IMR-90 (cell line): ENCODE measurements at regions not wholly inside any gene's neighbourhood (a gene's known extent, or its start where the extent isn't known, plus 50 kb on each side); places are given as distances from the start of the nearest gene placed in this dataset.

Experiments used
- ATAC-seq: fragments of 200-7000 bp; cut with Tn5 transposase; 2 replicates; pipeline ENCODE4 v1.9.1; 2020; ENCODE audit warnings: low read depth, mild to moderate bottlenecking, moderate library complexity
- BruUV-seq: library from RNA; stranded (reverse); fragments of 400-500 nt; replicated peaks from 2 replicates; lab custom pipeline; 2021; lab: Mats Ljungman, UMichigan
- CTCF ChIA-PET: fragments of 300-600 bp; formaldehyde crosslinking; extraction: SDS; loops from one replicate; lab custom pipeline; 2021; ENCODE audit warnings: antibody characterized with exemption; lab: Yijun Ruan, JAX
- POLR2A ChIA-PET: fragments of 300-600 bp; sonication (Branson Sonifier 250); formaldehyde crosslinking; loops from one replicate; lab custom pipeline; 2022; ENCODE audit warnings: antibody characterized with exemption; ENCODE audit not compliant: unreplicated experiment; lab: Charles Lee
- DNase-seq: peaks from one replicate; pipeline ENCODE4 v3.0.0; 2013
- H2AFZ ChIP-seq: replicated peaks from 2 replicates; pipeline ENCODE3; 2013; ENCODE audit warnings: low read length, mild to moderate bottlenecking; ENCODE audit not compliant: poor library complexity
- H2AK5ac ChIP-seq: 2 replicates; pipeline ENCODE4 v1.6.1; 2013; ENCODE audit warnings: low read depth, low read length, inconsistent platforms
- H2AK9ac ChIP-seq: replicated peaks from 2 replicates; pipeline ENCODE3; 2013; ENCODE audit warnings: mild to moderate bottlenecking, low read depth, low read length, moderate library complexity; ENCODE audit not compliant: poor library complexity
- H2BK120ac ChIP-seq: 2 replicates; pipeline ENCODE4 v1.6.1; 2013; ENCODE audit warnings: low read depth, low read length, inconsistent platforms
- H2BK15ac ChIP-seq: 3 replicates; pipeline ENCODE4 v1.6.1; 2013; ENCODE audit warnings: low read depth, low read length, inconsistent platforms
- H2BK20ac ChIP-seq: 2 replicates; pipeline ENCODE4 v1.6.1; 2013; ENCODE audit warnings: low read depth, mild to moderate bottlenecking, inconsistent platforms, low read length, moderate library complexity
- H2BK5ac ChIP-seq: 2 replicates; pipeline ENCODE4 v1.6.1; 2013; ENCODE audit warnings: mild to moderate bottlenecking, low read depth, low read length, inconsistent platforms; ENCODE audit not compliant: poor library complexity, severe bottlenecking
- H3K14ac ChIP-seq: replicated peaks from 2 replicates; pipeline ENCODE4 v1.6.1; 2013; ENCODE audit warnings: low read depth, low read length, inconsistent platforms
- H3K18ac ChIP-seq: 2 replicates; pipeline ENCODE4 v1.6.1; 2013; ENCODE audit warnings: low read depth, low read length, control low read depth
- H3K23ac ChIP-seq: 2 replicates; pipeline ENCODE4 v1.6.1; 2013; ENCODE audit warnings: low read depth, low read length, inconsistent platforms
- H3K27ac ChIP-seq: 2 replicates; pipeline ENCODE4 v1.5.1; 2013; ENCODE audit warnings: mild to moderate bottlenecking, control low read depth, low read length; ENCODE audit not compliant: insufficient read depth
- H3K27me3 ChIP-seq: 2 replicates; pipeline ENCODE4 v1.6.1; 2013; ENCODE audit warnings: low read length; ENCODE audit not compliant: control insufficient read depth, insufficient read depth
- H3K36me3 ChIP-seq: 2 replicates; pipeline ENCODE4 v1.6.1; 2013; ENCODE audit warnings: low read length, mixed read lengths; ENCODE audit not compliant: control insufficient read depth, insufficient read depth
- H3K4ac ChIP-seq: 2 replicates; pipeline ENCODE4 v1.6.1; 2013; ENCODE audit warnings: low read depth, low read length, inconsistent platforms
- H3K4me1 ChIP-seq: 2 replicates; pipeline ENCODE4 v1.6.1; 2013; ENCODE audit warnings: low read length, mixed read lengths; ENCODE audit not compliant: control insufficient read depth, insufficient read depth
- H3K4me2 ChIP-seq: 2 replicates; pipeline ENCODE4 v1.6.1; 2013; ENCODE audit warnings: low read depth, mild to moderate bottlenecking, control low read depth, low read length, moderate library complexity
- H3K4me3 ChIP-seq: 2 replicates; pipeline ENCODE4 v1.5.1; 2013; ENCODE audit warnings: low read depth, mild to moderate bottlenecking, control low read depth, low read length, moderate library complexity; ENCODE audit not compliant: insufficient read depth
- H3K56ac ChIP-seq: 2 replicates; pipeline ENCODE4 v1.6.1; 2013; ENCODE audit warnings: low read length, inconsistent platforms; ENCODE audit not compliant: insufficient read depth; ENCODE audit errors: extremely low read depth
- H3K79me1 ChIP-seq, 2 experiments: 2 replicates each; pipeline ENCODE4 v1.6.1; 2013; ENCODE audit warnings: low read length in 2 of 2, inconsistent platforms in 1 of 2, low read depth in 1 of 2
- H3K9ac ChIP-seq: 2 replicates; pipeline ENCODE4 v1.6.1; 2013; ENCODE audit warnings: low read depth, low read length, control low read depth
- H3K9me1 ChIP-seq: 2 replicates; pipeline ENCODE4 v1.6.1; 2013; ENCODE audit warnings: low read length, inconsistent platforms; ENCODE audit not compliant: insufficient read depth
- H3K9me3 ChIP-seq: 2 replicates; pipeline ENCODE4 v1.6.1; 2013; ENCODE audit warnings: low read length; ENCODE audit not compliant: control insufficient read depth, insufficient read depth
- H4K20me1 ChIP-seq: 2 replicates; pipeline ENCODE4 v1.6.1; 2013; ENCODE audit warnings: low read length, inconsistent platforms; ENCODE audit not compliant: insufficient read depth
- H4K5ac ChIP-seq: 2 replicates; pipeline ENCODE4 v1.6.1; 2013; ENCODE audit warnings: mild to moderate bottlenecking, low read depth, low read length, control low read depth
- H4K8ac ChIP-seq, 2 experiments: 2 replicates each; pipeline ENCODE4 v1.6.1; 2013; ENCODE audit warnings: low read depth in 2 of 2, low read length in 2 of 2, control low read depth in 1 of 2, inconsistent platforms in 1 of 2
- H4K91ac ChIP-seq: 2 replicates; pipeline ENCODE4 v1.6.1; 2013; ENCODE audit warnings: low read depth, low read length, inconsistent platforms; ENCODE audit not compliant: insufficient read depth
- BHLHE40 ChIP-seq: fragments of 150-350 bp; IDR thresholded peaks from 2 replicates; pipeline ENCODE4 v1.6.1; 2016; ENCODE audit warnings: mild to moderate bottlenecking, low read depth, low read length
- CTCF ChIP-seq: conservative IDR thresholded peaks from 2 replicates; pipeline ENCODE4 v1.5.1; 2012; ENCODE audit warnings: mild to moderate bottlenecking, low read depth, low read length, improper control_type of control experiment
- NFE2L2 ChIP-seq: fragments of 150-350 bp; IDR thresholded peaks from 2 replicates; pipeline ENCODE4 v1.6.1; 2016; ENCODE audit warnings: low read depth, mild to moderate bottlenecking, low read length
- POLR2A ChIP-seq: IDR thresholded peaks from 2 replicates; pipeline ENCODE4 v1.6.1; 2012; ENCODE audit warnings: mild to moderate bottlenecking, low read depth, low read length
- WGBS, 2 experiments: methylation state at CpG; one replicate each; pipeline versions ENCODE4 v1.1.5 to v1.1.7; 2013; ENCODE audit warnings: missing lambda C conversion rate in 2 of 2; ENCODE audit not compliant: insufficient read length in 1 of 2; ENCODE audit errors: extremely low coverage in 2 of 2; 5-methylcytosine and 5-hydroxymethylcytosine counted together
- dilution Hi-C: fragments of 300-500 bp; cut with HindIII; formaldehyde crosslinking; loops from one replicate; pipeline ENCODE4 v1.14.3; 2018; ENCODE audit warnings: low sequenced_read_pairs; ENCODE audit not compliant: unreplicated experiment
- in situ Hi-C: fragments of 300-500 bp; cut with MboI; formaldehyde crosslinking; loops from 3 replicates; pipeline ENCODE4 v1.14.3; 2019; ENCODE audit warnings: low sequenced_read_pairs, inconsistent platforms, mixed read lengths
- intact Hi-C: fragments of 100-400 bp; cut with micrococcal nuclease; formaldehyde crosslinking; loops from 2 replicates; pipeline ENCODE4 v1.10.0; 2022

DNA sequence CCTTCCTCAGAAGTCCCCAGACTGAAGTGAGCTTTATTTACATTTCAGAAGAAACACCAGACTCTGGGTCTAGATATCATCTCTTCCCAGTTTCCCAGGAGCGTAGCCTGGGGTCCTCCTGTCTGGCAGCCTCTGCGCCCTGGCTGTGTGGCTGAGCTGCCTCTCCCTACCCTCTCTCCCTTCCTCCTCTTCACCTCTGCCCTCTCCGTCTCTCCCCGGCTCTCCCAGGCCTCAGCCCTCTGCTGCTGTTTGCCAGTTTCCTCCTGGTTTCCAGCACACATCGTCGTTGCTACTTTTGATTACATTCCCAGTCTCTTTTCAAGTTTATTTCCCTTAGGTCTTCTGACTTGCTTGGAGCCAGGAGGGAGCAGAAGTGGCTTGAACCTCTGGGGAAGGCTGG lies 91.1 kb upstream of the DISP3 start:
- CTCF ChIA-PET, result no interaction called here
- H3K9me3 ChIP-seq, result no peaks in the 10 kb centered on the region
- H3K4me1 ChIP-seq, result no peaks in the 10 kb centered on the region
- TF ChIP-seq CTCF (no peak), NFE2L2 (no peak), POLR2A (no peak), BHLHE40 (no peak)
- no peak overlapping the region for H3K27ac ChIP-seq
- no peak overlapping the region for H3K56ac ChIP-seq
- H3K9ac ChIP-seq, result no peak overlapping the region
- H4K20me1 ChIP-seq, result no peaks in the 10 kb centered on the region
- H2BK120ac ChIP-seq, result no peak overlapping the region
- H3K79me1 ChIP-seq, result no peaks in the 10 kb centered on the region
- no peak overlapping the region for H2BK20ac ChIP-seq
- no peak overlapping the region for H4K5ac ChIP-seq
- intact Hi-C loops, result no loop called here
- H3K23ac ChIP-seq, result no peak overlapping the region
- no peaks in the 10 kb centered on the region; the same call in 1 of the 2 replicates for H3K27me3 ChIP-seq
- no TSS peak for BruUV-seq
- H4K91ac ChIP-seq, result no peak overlapping the region
- no peak overlapping the region for H3K4me3 ChIP-seq
- in situ Hi-C loops, result no loop called here
- H2BK5ac ChIP-seq, result no peak overlapping the region
- H2BK15ac ChIP-seq, result no peak overlapping the region
- no peak overlapping the region for H2AFZ ChIP-seq
- no peak overlapping the region for H3K14ac ChIP-seq
- no peaks in the 10 kb centered on the region for H3K9me1 ChIP-seq
- H3K36me3 ChIP-seq, result no peaks in the 10 kb centered on the region
- POLR2A ChIA-PET, result no interaction called here
- dilution Hi-C loops, result no loop called here
- no peak overlapping the region for H2AK9ac ChIP-seq
- no peak overlapping the region for H3K4ac ChIP-seq
- no peak overlapping the region for H2AK5ac ChIP-seq
- ATAC-seq (no peak), DNase-seq (no peak)
- no peak overlapping the region for H3K4me2 ChIP-seq
- WGBS, 2 experiments, result 0% methylated on average over 3 of the region's 6 CpGs; no CpG with 5 or more reads in 1 of the 2 experiments
- H3K18ac ChIP-seq, result no peak overlapping the region
- H4K8ac ChIP-seq, result no peak overlapping the region
